Aorta (tissue), 5 donors: ENCODE measurements at regions not wholly inside any gene's neighbourhood (a gene's known extent, or its start where the extent isn't known, plus 50 kb on each side); places are given as distances from the start of the nearest gene placed in this dataset.
A peak's percentile ranks its signal among the peaks of the same experiment; 100 is the strongest.
"Not testable (repeated sequence)": the region's sequence is repeated elsewhere in the genome, so short reads cannot be mapped to it uniquely, and the experiment has no call there.

Experiments
- ATAC-seq: fragments of 200-7000 bp; cut with Tn5 transposase; one replicate; pipeline ENCODE4 v1.9.1; 2022; ENCODE audit warnings: moderate library complexity; ENCODE audit not compliant: low FRiP score
- DNase-seq, 2 donors: peaks; one replicate each; pipeline ENCODE4 v3.0.0-alpha.2; 2020
- H3K27ac ChIP-seq, 2 donors: one replicate each; pipeline ENCODE4 v1.5.1; 2013; ENCODE audit warnings: low read length in 2 of 2, mild to moderate bottlenecking in 2 of 2, moderate library complexity in 2 of 2, control low read depth in 1 of 2, inconsistent platforms in 1 of 2, low read depth in 1 of 2
- H3K27me3 ChIP-seq, 2 donors: one replicate each; pipeline ENCODE4 v1.6.1; 2013; ENCODE audit warnings: control low read depth in 1 of 2, low read length in 1 of 2, mild to moderate bottlenecking in 1 of 2, moderate library complexity in 1 of 2; ENCODE audit not compliant: insufficient read depth in 2 of 2, control insufficient read depth in 1 of 2
- H3K36me3 ChIP-seq, 2 donors: one replicate each; pipeline ENCODE4 v1.6.1; 2013; ENCODE audit warnings: control low read depth in 1 of 2, low read length in 1 of 2, mild to moderate bottlenecking in 1 of 2; ENCODE audit not compliant: insufficient read depth in 2 of 2, control insufficient read depth in 1 of 2
- H3K4me1 ChIP-seq, 2 donors: one replicate each; pipeline ENCODE4 v1.6.1; 2013; ENCODE audit warnings: low read length in 2 of 2, control low read depth in 1 of 2, mild to moderate bottlenecking in 1 of 2, moderate library complexity in 1 of 2; ENCODE audit not compliant: insufficient read depth in 2 of 2, control insufficient read depth in 1 of 2
- H3K4me3 ChIP-seq, 2 donors: one replicate each; pipeline ENCODE4 v1.5.1; 2013; ENCODE audit warnings: low read length in 2 of 2, control low read depth in 1 of 2, mild to moderate bottlenecking in 1 of 2
- H3K9me3 ChIP-seq: one replicate; pipeline ENCODE4 v1.6.1; 2013; ENCODE audit warnings: mild to moderate bottlenecking, low read length; ENCODE audit not compliant: control insufficient read depth
- WGBS, 2 donors: extraction: QIAGEN DNeasy Blood & Tissue Kit; methylation state at CpG; one replicate each; pipeline ENCODE4 v1.1.7; 2013; 5-methylcytosine and 5-hydroxymethylcytosine counted together
- intact Hi-C, 2 donors: fragments of 100-400 bp; cut with DNase I; formaldehyde crosslinking; loops; one replicate each; pipeline versions ENCODE4 v1.14.2 to v1.15.0; 2022
- donor health status: healthy with polysubstance abuse.
- donor health status: Bipolar disorder and iron deficiency.
- donor health status: DM: no; HTN: no; CAD: no.
- donor health status: DM: no; HTN: no; CAD: no.
- donor health status: DM: yes; HTN: yes; CAD: no.

GRCh38 chr14:27845241-27845850 is 921.2 kb upstream of the FOXG1 start:
- Histone ChIP-seq H3K27me3 (no peaks in the 10 kb centered on the region), H3K36me3 (no peaks in the 10 kb centered on the region), H3K9me3 (peaks cover 2% of the 10 kb centered on the region), H3K27ac (no peak overlapping the region), H3K4me3 (no peak overlapping the region), H3K4me1 (no peaks in the 10 kb centered on the region)
- no peak for ATAC-seq
- 95 to 97% methylated on average over 50 to 54 of the region's 54 CpGs for WGBS, 2 donors
- intact Hi-C loops = no loop called here
- peak; percentile 36 to 75 for DNase-seq

DNA sequence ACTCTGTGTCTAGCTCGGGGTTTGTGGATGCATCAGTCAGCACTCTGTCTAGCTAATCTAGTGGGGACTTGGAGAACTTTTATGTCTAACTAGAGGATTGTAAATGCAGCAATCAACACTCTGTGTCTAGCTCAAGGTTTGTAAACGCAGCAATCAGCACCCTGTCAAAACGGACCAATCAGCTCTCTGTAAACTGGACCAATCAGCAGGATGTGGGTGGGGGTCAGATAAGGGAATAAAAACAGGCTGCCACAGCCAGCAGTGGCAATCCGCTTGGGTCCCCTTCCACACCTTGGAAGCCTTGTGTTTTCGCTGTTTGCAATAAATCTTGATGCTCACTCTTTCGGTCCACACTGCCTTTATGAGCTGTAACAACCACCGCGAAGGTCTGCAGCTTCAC is 920.7 kb upstream of the FOXG1 start:
- no peaks in the 10 kb centered on the region for H3K27me3 ChIP-seq
- no peaks in the 10 kb centered on the region for H3K36me3 ChIP-seq
- H3K27ac ChIP-seq = no peak overlapping the region
- ATAC-seq = no peak
- no peaks in the 10 kb centered on the region for H3K4me1 ChIP-seq
- intact Hi-C loops = no loop called here
- H3K9me3 ChIP-seq = peaks cover 2% of the 10 kb centered on the region
- no peak overlapping the region for H3K4me3 ChIP-seq
- WGBS, 2 donors = 61 to 73% methylated on average over 8 of the region's 8 CpGs
- no peak for DNase-seq

GRCh38 chr14:27847480-27847879 is 919.1 kb upstream of the FOXG1 start:
- intact Hi-C loops, H3K4me3 ChIP-seq, H3K27me3 ChIP-seq, H3K4me1 ChIP-seq, DNase-seq, H3K36me3 ChIP-seq, H3K9me3 ChIP-seq, ATAC-seq, H3K27ac ChIP-seq: not testable (repeated sequence)
- 92 to 95% methylated on average over 1 of the region's 1 CpG for WGBS, 2 donors

DNA sequence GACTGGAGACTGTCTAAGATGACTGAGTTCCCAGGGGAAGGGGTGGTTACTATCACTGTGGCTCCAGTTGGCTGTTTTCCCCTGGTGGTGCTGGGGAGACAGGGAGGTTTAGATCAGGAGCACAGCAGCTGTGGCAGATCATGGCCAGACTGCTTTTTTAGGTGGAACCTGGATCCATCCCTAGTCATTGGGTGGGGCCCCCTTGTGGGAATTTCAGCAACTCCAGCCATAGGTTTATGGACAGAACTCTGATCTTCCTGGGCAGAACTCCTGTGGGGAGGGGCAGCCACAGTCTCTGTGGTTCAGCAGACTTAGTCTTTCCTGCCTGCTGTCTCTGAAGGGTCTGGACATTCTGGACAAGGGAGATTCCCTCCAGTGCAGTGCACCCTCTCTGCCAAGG is 917.4 kb upstream of the FOXG1 start:
- ATAC-seq, intact Hi-C loops, H3K36me3 ChIP-seq, H3K4me1 ChIP-seq, H3K27me3 ChIP-seq, DNase-seq, H3K4me3 ChIP-seq, H3K27ac ChIP-seq, H3K9me3 ChIP-seq: not testable (repeated sequence)

DNA sequence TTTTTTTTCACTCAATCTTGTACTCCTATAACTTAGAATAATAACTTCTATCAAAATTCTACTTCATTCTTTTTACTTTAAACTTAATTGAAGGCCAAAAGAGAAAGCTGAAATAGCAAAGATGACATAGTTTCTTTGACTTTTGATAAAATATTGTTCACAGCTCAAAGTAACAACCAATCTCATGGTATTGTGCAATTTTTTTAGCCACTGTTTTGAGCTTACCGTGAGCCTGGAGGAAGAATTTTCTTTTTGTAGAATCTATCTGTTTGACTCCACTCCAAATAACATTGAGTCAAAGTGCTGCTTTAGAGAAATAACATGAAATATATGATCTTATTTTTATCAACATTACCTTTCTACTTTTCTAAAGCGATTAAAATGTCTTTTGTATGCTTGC is 903.9 kb upstream of the FOXG1 start:
- Histone ChIP-seq H3K4me1 (no peaks in the 10 kb centered on the region), H3K4me3 (no peak overlapping the region), H3K36me3 (no peaks in the 10 kb centered on the region), H3K27ac (no peak overlapping the region), H3K9me3 (no peaks in the 10 kb centered on the region), H3K27me3 (no peaks in the 10 kb centered on the region)
- WGBS, 2 donors = 13 to 15% methylated on average over 2 of the region's 2 CpGs
- ATAC-seq = no peak
- intact Hi-C loops = no loop called here
- no peak for DNase-seq

GRCh38 chr14:27863166-27863565 is 903.4 kb upstream of the FOXG1 start:
- no peak for DNase-seq
- no peak for ATAC-seq
- Histone ChIP-seq H3K36me3 (no peaks in the 10 kb centered on the region), H3K9me3 (no peaks in the 10 kb centered on the region), H3K27ac (no peak overlapping the region), H3K4me1 (no peaks in the 10 kb centered on the region), H3K4me3 (no peak overlapping the region), H3K27me3 (no peaks in the 10 kb centered on the region)
- intact Hi-C loops = no loop called here
- WGBS, 2 donors = 5 to 15% methylated on average over 8 of the region's 8 CpGs

DNA sequence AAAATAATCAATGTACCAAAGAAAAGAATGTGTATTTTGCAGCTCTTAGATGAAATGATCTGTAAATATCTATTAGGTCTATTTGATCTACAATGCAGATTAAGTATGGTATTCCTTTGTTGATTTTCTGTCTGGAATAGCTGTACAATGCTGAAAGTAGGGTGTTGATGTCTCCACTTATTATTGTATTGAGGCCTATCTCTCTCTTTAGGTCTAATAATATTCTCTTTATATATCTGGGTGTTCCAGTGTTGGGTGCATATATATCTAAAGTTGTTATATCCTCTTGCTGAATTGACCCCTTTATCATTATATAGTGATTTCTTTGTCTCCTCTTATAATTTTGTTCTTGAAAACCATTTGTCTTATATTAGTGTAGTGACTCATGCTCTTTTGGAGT is 885.5 kb upstream of the FOXG1 start:
- no peak overlapping the region for H3K4me3 ChIP-seq
- H3K27me3 ChIP-seq = no peaks in the 10 kb centered on the region
- H3K9me3 ChIP-seq = no peaks in the 10 kb centered on the region
- intact Hi-C loops = no loop called here
- H3K36me3 ChIP-seq = no peaks in the 10 kb centered on the region
- no peak for ATAC-seq
- DNase-seq = no peak
- no peaks in the 10 kb centered on the region for H3K4me1 ChIP-seq
- H3K27ac ChIP-seq = no peak overlapping the region

- no peak overlapping the region for H3K4me3 ChIP-seq
- H3K4me1 ChIP-seq = no peaks in the 10 kb centered on the region
- WGBS, 2 donors = 39 to 49% methylated on average over 4 of the region's 4 CpGs
- intact Hi-C loops = no loop called here
- H3K27me3 ChIP-seq = no peaks in the 10 kb centered on the region
- H3K27ac ChIP-seq = no peak overlapping the region
- no peaks in the 10 kb centered on the region for H3K9me3 ChIP-seq
- DNase-seq (no peak), ATAC-seq (no peak)
- no peaks in the 10 kb centered on the region for H3K36me3 ChIP-seq
These were observed 884.9 kb upstream of the FOXG1 start for GRCh38 chr14:27881646-27882045.

DNA sequence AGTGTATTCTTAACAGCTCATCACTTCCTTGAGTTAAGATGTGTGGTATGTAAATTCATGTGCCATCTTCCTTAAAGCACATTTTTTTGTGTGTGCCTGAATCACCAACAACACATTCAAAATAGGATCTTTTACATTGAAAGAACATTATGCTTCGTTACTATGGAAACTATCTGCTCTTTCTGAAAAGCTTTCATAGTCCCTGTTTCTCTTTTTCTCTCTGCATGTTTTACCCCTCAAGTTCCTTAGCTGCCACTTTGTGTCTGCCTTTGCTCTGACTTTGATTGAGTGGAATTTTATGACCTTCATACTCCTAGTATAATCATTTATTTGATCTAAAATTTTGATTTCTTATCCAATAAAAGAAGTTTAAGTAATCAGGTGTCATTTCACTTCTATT is 880.3 kb upstream of the FOXG1 start:
- no peak for ATAC-seq

More for the DNA sequence above, 880.3 kb upstream of the FOXG1 start:
- WGBS, 2 donors = 41 to 78% methylated on average over 1 of the region's 1 CpG
- intact Hi-C loops = no loop called here
- no peak overlapping the region for H3K4me3 ChIP-seq
- H3K27ac ChIP-seq = no peak overlapping the region
- no peaks in the 10 kb centered on the region for H3K4me1 ChIP-seq
- no peaks in the 10 kb centered on the region for H3K9me3 ChIP-seq
- DNase-seq = no peak
- H3K27me3 ChIP-seq = no peaks in the 10 kb centered on the region
- no peaks in the 10 kb centered on the region for H3K36me3 ChIP-seq
